GM20000 (cell line): ENCODE measurements at regions not wholly inside any gene's neighbourhood (a gene's known extent, or its start where the extent isn't known, plus 50 kb on each side); places are given as distances from the start of the nearest gene placed in this dataset.

Experiments used
- DNase-seq: peaks from one replicate; pipeline ENCODE4 v3.0.0; 2012; ENCODE audit warnings: low spot score
- TF ChIP-seq, protein P1 (sequence below): IDR thresholded peaks from 2 replicates; pipeline ENCODE4 v1.5.1; 2012; ENCODE audit warnings: mild to moderate bottlenecking, control low read depth; ENCODE audit errors: extremely low read depth, missing control alignments

GRCh38 chr3:94303897-94304296 is 241.0 kb downstream of the NSUN3 start:
- no peak for DNase-seq
- TF ChIP-seq, protein P1, sequence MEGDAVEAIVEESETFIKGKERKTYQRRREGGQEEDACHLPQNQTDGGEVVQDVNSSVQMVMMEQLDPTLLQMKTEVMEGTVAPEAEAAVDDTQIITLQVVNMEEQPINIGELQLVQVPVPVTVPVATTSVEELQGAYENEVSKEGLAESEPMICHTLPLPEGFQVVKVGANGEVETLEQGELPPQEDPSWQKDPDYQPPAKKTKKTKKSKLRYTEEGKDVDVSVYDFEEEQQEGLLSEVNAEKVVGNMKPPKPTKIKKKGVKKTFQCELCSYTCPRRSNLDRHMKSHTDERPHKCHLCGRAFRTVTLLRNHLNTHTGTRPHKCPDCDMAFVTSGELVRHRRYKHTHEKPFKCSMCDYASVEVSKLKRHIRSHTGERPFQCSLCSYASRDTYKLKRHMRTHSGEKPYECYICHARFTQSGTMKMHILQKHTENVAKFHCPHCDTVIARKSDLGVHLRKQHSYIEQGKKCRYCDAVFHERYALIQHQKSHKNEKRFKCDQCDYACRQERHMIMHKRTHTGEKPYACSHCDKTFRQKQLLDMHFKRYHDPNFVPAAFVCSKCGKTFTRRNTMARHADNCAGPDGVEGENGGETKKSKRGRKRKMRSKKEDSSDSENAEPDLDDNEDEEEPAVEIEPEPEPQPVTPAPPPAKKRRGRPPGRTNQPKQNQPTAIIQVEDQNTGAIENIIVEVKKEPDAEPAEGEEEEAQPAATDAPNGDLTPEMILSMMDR, result no peak

DNA sequence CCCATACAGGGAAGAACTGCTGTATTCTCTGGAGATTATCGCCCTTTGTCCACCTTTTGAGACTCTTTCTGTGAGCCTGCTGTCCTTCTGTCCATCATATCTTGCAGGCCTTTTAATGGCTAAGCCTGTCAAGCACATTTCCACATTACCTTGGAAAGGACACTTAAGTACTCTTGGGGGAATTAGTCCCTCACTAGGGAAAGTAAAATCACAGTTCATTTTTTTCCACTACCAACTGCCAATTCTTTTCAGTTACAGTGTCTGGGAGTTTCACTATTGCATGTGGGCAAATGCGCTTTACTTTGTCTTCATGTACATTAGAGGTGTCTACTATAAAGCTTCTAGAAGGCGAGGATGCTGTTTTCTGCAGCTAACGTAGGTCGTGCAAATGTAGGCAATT is 242.1 kb downstream of the NSUN3 start:
- no peak for DNase-seq
- TF ChIP-seq, protein P1, result no peak

DNA sequence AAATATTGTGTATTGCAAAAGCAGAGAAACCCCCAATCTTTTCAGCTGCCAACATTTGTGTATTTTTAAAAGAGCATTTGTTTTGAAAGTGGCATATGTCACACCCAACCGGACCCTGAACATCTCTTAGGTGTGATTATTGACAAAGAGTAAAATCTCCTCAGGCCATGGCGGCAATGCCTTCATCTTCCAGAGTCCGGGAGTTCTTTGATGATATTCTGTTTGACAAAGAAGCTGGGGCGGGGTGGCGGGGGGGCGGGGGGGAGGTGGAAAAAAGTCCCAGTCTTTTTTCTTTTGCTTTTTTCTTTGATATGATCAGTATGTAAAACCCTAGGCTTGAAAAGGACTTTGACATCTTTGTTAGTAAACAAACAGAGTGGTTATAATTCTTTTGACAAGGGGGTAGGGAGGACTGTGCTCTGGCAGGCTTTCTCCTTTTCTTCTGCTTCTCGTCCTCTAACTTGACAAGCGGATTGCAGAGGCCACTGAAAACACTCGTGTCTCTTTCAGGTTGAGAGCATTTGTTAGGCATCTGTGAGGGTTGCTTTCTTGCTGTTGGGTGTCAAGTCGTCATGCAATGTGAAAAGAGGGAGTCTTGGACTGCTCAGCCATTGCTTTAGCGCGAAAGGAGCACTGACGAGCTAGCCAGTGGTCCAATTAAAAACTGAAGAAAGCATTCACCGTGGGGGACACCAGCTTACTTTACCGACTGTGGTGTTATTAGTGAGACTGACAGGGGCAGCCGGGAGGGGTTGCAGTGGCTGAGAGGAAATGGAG is 243.2 kb downstream of the NSUN3 start:
- DNase-seq, result no peak
- TF ChIP-seq, protein P1, result no peak

GRCh38 chr3:94307588-94307987 is 244.7 kb downstream of the NSUN3 start:
- no peak for DNase-seq
- TF ChIP-seq, protein P1, result no peak

DNA sequence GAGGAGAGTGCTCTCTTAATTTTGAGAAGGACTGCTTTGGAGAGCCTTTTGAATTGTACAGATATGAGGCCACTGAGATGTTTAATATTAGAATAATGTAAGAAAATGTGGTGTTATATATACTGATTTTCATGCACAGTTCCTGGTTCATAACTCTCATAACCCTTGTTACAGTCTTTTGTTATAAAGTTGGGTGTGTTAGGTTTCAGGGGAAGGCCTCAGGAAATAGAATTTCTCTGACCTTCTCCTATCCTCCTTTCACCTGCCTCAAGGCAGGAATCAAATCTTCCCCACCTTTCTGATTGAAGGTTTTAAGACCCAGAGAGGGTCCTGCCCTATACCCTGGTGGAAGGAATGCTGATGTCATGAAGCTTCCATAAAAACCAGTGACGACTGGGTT is 245.9 kb downstream of the NSUN3 start:
- DNase-seq, result no peak
- TF ChIP-seq, protein P1, result no peak

DNA sequence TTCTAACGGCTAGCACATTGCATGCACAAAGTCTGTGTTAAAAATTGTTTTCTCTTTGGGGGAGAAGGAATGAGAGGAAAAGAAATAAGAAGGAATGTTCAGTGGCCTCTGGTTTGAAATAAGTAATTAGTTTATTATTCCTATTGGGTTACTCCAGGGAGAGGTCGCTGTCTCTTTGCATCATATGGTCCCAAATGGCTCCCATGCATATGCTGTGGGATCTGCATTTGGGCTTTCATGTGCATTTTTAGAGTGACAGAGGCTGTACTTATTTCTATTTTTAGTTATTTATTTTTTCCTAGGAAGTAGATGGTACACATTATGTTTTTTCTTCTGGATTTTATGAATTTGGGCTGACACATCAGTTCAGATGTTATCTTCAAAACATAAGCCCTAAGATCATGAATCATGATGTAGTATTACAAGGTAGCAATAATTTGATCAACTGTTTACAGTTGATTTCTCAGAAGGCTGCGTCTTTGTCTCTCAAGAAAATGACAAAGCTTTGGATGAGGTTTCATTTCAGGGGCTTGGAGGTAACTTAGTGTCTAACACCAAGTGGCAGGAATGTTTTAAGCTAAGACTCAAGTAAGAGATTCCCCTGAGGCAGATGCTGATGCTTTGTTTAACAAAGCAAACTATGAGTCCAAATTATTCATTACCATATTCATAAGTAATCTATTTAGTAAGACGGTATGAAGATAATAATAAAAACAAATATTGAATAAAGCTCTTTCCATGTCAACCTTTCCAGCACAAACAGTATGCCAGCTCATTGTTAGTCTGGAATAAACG is 247.7 kb downstream of the NSUN3 start:
- no peak for DNase-seq
- TF ChIP-seq, protein P1, result no peak

DNA sequence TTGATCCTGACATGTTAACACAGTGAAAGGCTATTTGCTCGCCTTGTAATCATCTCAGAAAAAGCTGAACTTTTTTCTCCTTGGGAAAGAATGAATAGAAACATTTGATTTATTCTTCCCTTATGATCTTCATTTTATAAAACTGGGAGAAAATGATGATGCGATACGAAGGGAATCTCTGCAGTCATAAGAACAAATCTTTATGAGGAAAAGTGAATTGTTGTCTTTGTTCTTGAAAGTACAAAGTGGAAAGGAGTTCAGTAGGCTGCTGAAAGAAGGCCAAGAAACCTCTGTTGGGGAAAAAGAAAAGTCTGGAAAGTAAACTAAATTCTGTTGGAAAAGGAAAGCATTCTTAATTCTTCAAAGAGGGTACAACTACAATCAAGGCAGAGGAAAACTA is 248.8 kb downstream of the NSUN3 start:
- TF ChIP-seq, protein P1, result no peak

More for the DNA sequence above, 248.8 kb downstream of the NSUN3 start:
- DNase-seq, result no peak
